ENCODE measurements at regions not wholly inside any gene's neighbourhood (a gene's known extent, or its start where the extent isn't known, plus 50 kb on each side); places are given as distances from the start of the nearest gene placed in this dataset.

GRCh38 chr5:164580155-164580554 is 1074.7 kb downstream of the MAT2B start:
- no peak for ATAC-seq
- TF ChIP-seq, protein P1, sequence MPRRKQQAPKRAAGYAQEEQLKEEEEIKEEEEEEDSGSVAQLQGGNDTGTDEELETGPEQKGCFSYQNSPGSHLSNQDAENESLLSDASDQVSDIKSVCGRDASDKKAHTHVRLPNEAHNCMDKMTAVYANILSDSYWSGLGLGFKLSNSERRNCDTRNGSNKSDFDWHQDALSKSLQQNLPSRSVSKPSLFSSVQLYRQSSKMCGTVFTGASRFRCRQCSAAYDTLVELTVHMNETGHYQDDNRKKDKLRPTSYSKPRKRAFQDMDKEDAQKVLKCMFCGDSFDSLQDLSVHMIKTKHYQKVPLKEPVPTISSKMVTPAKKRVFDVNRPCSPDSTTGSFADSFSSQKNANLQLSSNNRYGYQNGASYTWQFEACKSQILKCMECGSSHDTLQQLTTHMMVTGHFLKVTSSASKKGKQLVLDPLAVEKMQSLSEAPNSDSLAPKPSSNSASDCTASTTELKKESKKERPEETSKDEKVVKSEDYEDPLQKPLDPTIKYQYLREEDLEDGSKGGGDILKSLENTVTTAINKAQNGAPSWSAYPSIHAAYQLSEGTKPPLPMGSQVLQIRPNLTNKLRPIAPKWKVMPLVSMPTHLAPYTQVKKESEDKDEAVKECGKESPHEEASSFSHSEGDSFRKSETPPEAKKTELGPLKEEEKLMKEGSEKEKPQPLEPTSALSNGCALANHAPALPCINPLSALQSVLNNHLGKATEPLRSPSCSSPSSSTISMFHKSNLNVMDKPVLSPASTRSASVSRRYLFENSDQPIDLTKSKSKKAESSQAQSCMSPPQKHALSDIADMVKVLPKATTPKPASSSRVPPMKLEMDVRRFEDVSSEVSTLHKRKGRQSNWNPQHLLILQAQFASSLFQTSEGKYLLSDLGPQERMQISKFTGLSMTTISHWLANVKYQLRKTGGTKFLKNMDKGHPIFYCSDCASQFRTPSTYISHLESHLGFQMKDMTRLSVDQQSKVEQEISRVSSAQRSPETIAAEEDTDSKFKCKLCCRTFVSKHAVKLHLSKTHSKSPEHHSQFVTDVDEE (CRISPR knock-in tag; IDR thresholded peaks at IDR 0.05): no peak
- TF ChIP-seq ISL1 (CRISPR knock-in tag; IDR thresholded peaks at IDR 0.05) (peak; percentile 47), TCF4 (CRISPR knock-in tag; IDR thresholded peaks at IDR 0.05; ENCODE audit: borderline replicate concordance) (peak; percentile 71; the same call in 1 of the 2 replicates)

DNA sequence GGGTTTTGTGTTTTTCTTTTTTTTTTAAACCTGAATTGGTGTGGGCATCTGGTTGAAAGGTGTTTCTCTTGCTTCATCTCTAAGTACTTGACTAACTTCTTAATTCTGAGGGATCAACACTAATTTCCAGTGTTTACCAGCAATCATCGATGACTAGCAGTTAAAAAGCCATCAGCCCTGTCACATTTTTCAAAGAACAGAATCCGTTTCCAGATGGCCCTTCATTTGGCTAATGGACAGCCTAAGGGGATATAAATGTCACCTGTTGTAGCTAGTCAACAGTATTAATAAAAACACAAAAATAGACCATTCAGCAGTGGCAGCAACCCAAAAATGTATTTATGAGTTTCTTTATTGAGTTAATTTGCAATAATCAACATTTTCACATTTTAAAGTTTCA is 1076.5 kb downstream of the MAT2B start:
- ATAC-seq: no peak
- TF ChIP-seq ZNF70 (CRISPR knock-in tag; IDR thresholded peaks at IDR 0.05): no peak
- TF ChIP-seq TCF4 (CRISPR knock-in tag; IDR thresholded peaks at IDR 0.05; ENCODE audit: borderline replicate concordance): peak; percentile 87; the same call in 1 of the 2 replicates
- no peak for TF ChIP-seq ZFP3 (CRISPR knock-in tag; IDR thresholded peaks at IDR 0.05)
- TF ChIP-seq RARB (CRISPR knock-in tag; IDR thresholded peaks at IDR 0.05): no peak
- no peak for TF ChIP-seq PPARA (CRISPR knock-in tag; IDR thresholded peaks at IDR 0.05; ENCODE audit: borderline replicate concordance)
- TF ChIP-seq, protein P1 (CRISPR knock-in tag; IDR thresholded peaks at IDR 0.05): peak; percentile 45; the same call in 1 of the 2 replicates
- TF ChIP-seq ESRRG (CRISPR knock-in tag; IDR thresholded peaks at IDR 0.05): no peak
- TF ChIP-seq ZC3H10 (CRISPR knock-in tag; IDR thresholded peaks at IDR 0.05): no peak
- TF ChIP-seq ARNTL (CRISPR knock-in tag; IDR thresholded peaks at IDR 0.05; ENCODE audit: borderline replicate concordance, low read depth): no peak
- TF ChIP-seq TOX (CRISPR knock-in tag; IDR thresholded peaks at IDR 0.05; ENCODE audit: borderline replicate concordance): no peak
- TF ChIP-seq ISL1 (CRISPR knock-in tag; IDR thresholded peaks at IDR 0.05): 0 out of 2 replicates have a peak, but pooled peaks have one; percentile 7
- TF ChIP-seq ZFP30 (CRISPR knock-in tag; IDR thresholded peaks at IDR 0.05): no peak
- TF ChIP-seq BACH2 (CRISPR knock-in tag; IDR thresholded peaks at IDR 0.05; ENCODE audit: borderline replicate concordance): no peak
- TF ChIP-seq, protein P2, sequence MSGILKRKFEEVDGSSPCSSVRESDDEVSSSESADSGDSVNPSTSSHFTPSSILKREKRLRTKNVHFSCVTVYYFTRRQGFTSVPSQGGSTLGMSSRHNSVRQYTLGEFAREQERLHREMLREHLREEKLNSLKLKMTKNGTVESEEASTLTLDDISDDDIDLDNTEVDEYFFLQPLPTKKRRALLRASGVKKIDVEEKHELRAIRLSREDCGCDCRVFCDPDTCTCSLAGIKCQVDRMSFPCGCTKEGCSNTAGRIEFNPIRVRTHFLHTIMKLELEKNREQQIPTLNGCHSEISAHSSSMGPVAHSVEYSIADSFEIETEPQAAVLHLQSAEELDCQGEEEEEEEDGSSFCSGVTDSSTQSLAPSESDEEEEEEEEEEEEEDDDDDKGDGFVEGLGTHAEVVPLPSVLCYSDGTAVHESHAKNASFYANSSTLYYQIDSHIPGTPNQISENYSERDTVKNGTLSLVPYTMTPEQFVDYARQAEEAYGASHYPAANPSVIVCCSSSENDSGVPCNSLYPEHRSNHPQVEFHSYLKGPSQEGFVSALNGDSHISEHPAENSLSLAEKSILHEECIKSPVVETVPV (CRISPR knock-in tag; IDR thresholded peaks at IDR 0.05): no peak
- no peak for TF ChIP-seq ZNF8 (CRISPR knock-in tag; IDR thresholded peaks at IDR 0.05)
- TF ChIP-seq ZNF565 (CRISPR knock-in tag; conservative IDR thresholded peaks at IDR 0.05; ENCODE audit: low read depth): no peak
- no peak for TF ChIP-seq POU6F1 (CRISPR knock-in tag; IDR thresholded peaks at IDR 0.05; ENCODE audit: borderline replicate concordance, low read depth)
- TF ChIP-seq CSDC2 (CRISPR knock-in tag; IDR thresholded peaks at IDR 0.05): no peak
- no peak for TF ChIP-seq SNAI2 (CRISPR knock-in tag; IDR thresholded peaks at IDR 0.05)
- TF ChIP-seq OSR1 (CRISPR knock-in tag; IDR thresholded peaks at IDR 0.05): no peak
- no peak for TF ChIP-seq GLIS3 (CRISPR knock-in tag; IDR thresholded peaks at IDR 0.05)
- TF ChIP-seq CREB5 (CRISPR knock-in tag; IDR thresholded peaks at IDR 0.05; ENCODE audit: low read depth): no peak
- TF ChIP-seq, protein P3, sequence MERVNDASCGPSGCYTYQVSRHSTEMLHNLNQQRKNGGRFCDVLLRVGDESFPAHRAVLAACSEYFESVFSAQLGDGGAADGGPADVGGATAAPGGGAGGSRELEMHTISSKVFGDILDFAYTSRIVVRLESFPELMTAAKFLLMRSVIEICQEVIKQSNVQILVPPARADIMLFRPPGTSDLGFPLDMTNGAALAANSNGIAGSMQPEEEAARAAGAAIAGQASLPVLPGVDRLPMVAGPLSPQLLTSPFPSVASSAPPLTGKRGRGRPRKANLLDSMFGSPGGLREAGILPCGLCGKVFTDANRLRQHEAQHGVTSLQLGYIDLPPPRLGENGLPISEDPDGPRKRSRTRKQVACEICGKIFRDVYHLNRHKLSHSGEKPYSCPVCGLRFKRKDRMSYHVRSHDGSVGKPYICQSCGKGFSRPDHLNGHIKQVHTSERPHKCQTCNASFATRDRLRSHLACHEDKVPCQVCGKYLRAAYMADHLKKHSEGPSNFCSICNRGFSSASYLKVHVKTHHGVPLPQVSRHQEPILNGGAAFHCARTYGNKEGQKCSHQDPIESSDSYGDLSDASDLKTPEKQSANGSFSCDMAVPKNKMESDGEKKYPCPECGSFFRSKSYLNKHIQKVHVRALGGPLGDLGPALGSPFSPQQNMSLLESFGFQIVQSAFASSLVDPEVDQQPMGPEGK (CRISPR knock-in tag; IDR thresholded peaks at IDR 0.05; ENCODE audit: borderline replicate concordance): no peak

Measured in SK-N-SH treated with all-trans-retinoic acid at 6 μM for 48 hours (cell line).